Iris pigment epithelial cell (primary cell): ENCODE measurements at regions not wholly inside any gene's neighbourhood (a gene's known extent, or its start where the extent isn't known, plus 50 kb on each side); places are given as distances from the start of the nearest gene placed in this dataset.
A peak's percentile ranks its signal among the peaks of the same experiment; 100 is the strongest.

Experiments
- DNase-seq: peaks from one replicate; pipeline ENCODE4 v3.0.0-alpha.2; 2011; ENCODE audit warnings: low read depth

DNA sequence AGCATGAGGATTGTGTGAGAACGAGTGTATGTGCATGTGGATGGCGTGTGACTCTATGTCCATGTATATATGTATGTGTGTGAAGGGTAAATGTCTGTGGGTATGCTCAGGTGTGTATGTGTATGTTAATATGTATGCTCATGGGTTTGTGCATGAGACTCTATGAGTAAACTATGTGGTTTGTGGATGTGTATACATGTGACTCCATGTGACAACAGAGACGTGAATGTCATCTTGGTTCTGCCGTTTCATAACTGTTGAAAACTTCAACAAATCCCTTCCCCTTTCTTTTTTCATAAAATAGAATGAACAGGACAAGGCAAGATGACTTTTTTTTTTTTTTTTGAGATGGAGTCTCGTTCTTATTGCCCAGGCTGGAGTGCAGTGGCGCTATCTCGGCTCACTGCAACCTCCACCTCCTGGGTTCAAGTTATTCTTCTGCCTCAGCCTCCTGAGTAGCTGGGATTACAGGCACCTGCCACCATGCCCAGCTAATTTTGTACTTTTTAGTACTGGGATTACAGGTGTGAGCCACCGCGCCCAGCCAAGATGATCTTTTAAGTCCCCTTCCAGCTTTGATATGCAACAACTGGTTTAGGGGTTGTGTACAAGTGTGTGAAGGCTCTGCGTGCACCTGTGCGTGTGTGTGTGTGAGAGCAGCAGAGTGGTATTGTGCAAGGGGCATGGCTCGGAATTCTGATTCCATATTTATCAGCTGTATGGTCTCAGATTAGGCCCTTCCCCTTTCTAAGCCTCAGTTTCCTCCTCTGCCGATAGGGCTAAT is 106.3 kb downstream of the EBNA1BP2 start:
- no peak for DNase-seq

DNA sequence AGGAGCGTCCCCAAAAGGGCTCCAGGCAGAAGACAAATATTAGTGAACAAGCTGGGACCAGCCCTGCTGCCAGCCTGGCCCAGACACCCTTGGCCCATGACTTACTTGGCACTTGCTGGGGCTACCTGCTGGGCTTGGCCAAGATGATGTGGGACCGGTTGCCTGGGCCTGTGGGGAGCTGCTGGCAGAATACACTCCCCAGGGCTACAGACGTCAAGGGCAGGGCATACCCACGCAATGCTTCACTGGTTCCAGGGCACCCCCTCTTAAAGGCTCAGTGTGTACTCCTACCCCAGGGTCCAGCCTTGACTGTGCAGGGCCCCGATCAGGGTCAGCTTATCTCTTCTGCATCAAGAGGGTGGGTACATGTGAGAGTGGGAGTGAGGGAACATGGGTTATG is 106.5 kb upstream of the SLC2A1 start:
- no peak for DNase-seq

DNA sequence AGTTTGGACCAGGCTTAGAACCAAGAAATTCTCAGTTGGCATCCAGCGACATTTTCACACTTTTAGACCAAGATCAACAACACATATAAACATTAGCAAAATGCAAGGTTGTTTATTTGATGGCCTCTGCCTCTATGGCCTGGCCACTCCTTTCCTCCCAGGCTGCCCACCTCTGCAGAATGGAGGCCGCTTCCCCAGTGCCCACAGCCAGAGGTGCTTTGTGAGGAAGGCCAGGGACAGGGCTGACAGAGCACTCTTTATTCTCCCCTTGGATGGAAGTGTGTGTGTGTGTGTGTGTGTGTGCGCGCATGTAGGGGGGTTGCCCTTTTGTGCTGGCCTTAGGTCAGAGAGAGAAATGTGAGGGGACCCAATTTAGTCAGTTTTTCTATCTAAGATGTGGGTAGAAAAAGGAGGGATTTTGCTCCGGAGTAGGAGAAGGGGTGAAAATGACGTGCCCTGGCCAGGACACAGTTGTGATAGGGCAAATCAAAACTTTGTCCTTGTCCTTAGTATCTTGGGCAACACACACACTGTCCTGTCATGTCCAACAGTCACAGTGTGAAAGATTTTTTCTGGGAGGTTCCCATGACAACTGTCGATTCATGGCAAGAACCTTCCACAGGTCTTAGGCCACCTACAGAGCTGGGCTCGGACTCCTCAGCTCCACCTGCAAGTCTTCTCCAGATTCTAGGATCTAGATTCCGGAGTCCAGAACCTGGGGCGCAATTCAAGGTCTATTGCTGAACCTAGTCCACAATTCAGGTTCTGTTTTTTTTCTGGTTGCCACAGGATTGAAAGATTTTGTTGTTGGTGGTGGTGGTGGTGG is 104.9 kb upstream of the SLC2A1 start:
- no peak for DNase-seq

DNA sequence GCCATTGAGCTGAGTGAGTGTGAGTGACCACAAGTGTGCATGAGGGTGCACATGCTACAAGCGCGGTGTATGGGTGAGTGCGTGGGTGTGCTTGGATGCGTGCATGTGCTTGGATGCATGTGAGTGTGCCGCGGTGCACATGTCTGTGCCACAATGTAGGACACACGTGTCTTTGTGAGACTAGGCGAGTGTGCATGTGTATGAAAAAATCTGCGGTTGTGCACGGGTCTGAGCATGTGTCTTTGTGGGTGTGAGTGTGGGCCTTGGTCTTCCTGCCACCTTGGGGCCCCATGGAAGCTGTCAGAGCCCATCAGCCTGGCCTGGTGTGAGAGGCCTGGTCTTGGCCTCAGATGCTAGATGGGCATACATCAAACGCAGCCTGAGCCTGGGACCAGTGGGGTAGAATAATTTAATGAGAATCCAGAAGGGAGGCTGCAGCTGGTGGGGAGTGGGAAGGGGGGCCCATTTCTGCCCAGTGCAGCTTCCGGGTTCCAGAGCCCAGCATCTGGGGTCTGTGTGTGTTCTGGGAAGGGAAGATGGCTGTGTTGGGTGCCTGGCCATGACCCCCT is 103.9 kb upstream of the SLC2A1 start:
- no peak for DNase-seq

- no peak for DNase-seq
Measured at GRCh38 chr1:43061757-43062156, 103.1 kb upstream of the SLC2A1 start.

- DNase-seq: no peak
Measured at GRCh38 chr1:43059640-43060574, 101.2 kb upstream of the SLC2A1 start.

DNA sequence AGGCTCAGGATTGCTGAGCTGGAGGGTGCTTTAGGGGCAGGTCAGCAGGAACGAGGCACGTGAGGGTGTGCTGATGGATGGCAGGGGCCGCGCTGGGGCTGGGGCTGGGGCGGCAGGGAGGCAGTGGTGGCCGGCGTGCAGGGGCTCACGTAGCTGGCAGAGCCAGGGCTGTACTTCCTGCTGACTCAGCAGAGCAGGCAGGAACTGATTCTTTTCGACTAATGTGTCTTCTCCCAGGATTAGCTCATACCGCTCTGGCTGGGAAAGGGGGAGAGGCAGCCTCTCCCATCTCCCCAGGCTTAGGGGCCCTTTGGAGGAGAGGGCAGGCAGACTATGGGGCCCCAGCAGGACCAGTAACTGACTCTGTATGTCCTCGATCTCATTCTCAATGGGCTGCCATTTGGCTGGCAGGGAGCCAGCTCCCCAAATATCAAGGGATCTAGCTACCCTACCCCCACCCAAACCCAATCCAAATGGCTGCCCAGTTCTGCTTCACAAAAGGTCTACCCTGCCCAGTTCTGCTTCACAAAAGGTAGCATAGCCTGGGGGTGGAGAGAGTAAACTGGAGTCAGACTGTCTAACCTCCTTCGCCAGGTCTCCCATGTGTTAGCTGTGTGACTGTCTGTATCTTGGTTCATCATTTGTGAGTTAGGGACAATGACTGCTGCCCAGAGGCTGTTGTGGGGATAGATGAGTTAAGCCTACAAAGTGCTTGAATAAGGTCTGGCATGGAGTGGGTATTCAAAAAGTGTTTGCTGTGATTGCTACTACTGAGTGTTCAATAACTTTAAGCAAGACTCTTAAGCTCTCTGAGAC is 100.1 kb upstream of the SLC2A1 start:
- DNase-seq: peak; percentile 54

DNA sequence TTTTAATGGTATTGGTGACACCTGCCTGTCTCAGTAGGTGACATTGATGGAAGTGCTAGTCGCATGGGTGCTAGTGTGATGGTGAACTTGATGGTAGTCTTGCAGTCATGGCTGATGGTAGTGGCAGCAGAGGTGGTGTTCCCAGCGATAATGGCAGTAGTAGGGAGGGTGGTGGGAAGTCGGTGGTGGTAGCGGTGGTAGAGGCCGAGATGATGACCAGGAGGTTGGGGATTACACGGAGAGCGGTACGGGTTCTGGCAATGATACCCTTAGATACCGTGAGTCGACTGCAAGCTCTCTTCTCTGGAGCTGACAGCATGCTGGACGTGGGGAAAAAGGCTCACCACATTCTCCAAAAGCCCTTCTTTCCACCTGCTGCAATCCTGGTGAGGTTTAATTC is 99.4 kb upstream of the SLC2A1 start:
- no peak for DNase-seq

- no peak for DNase-seq
Measured at GRCh38 chr1:43057567-43057966, 98.9 kb upstream of the SLC2A1 start.

DNA sequence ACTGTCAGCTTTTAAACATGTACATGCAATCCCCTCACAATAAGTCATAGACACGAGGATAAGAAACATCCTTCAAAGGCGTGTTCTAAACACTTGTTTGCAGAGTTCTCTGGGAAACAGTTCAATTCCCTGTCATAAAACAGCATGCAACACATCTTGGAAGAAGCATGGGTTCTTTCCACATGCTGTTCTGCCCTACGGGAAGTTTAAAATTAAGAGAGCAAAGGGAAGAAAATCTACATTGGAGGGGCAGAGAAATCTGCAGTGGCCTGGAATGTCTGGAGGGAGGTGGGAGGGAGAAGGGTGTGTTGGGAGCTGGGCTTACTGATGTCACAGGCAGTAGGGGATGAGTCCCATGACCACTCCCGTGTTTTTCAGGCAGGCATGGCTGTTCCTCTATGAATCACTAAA is 98.3 kb upstream of the SLC2A1 start:
- no peak for DNase-seq

GRCh38 chr1:43056460-43056859 is 97.8 kb upstream of the SLC2A1 start:
- DNase-seq: no peak

DNA sequence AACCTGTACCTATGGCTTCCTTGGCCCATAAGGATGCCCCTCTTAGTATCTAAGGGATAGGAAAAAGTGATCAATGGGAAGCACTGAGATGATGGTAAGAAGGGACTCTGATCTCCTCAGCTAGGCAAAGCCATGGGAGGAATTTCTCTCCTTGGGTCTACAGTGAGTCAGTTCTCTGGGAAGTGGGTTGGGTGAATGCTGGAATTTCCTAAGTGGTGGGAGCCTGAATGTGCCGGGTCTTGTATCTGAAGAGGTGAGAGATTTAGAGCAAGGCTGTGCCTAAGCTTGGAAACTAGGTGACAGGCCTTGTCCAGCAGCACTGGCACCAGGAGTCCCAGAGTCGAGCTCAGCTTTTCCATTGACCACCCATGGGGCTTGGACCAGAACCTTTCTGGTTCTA is 96.3 kb upstream of the SLC2A1 start:
- no peak for DNase-seq

- DNase-seq: no peak
Measured at GRCh38 chr1:43052786-43053439, 94.2 kb upstream of the SLC2A1 start.

- DNase-seq: no peak
Measured at GRCh38 chr1:43052322-43052721, 93.7 kb upstream of the SLC2A1 start.

GRCh38 chr1:43049481-43049880 is 90.8 kb upstream of the SLC2A1 start:
- no peak for DNase-seq

DNA sequence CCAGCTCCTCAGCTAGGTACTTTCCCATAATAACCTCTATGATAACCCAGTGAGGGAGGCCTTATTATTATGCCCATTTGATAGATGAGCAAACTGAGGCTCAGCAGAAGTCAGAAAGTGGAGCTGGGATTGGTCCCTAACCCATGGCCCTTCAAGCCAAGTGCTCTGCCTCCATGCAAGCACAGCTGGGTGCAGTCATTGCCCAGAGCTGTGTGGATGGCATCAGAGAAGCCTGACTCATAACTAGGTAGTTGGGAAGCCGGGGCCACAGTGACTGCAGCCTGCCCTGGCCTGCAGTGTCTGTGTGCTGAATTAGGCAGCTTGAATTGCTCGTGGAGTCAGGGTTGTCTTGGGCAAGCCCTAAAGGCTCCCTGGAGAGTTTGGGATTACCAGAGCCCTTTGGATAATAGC is 89.9 kb upstream of the SLC2A1 start:
- DNase-seq: no peak

DNA sequence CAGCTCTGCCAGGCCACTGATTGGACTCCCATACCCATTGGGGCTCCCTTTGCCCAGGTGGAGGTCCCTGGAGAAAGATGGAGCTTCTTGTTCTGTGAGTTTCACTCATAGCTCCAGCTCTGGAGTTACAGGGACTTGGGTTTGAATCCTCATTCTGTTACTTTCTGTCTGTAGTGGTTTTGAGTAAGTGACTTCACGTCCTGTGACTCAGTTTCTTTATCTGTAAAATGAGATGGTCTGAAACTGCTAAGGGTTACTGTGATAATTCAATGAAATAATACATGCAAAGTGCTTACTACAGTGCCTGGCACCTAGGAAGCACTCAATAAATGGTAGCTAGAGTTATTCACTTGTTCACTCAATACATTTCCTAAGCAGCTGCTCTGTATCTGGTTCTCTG is 88.5 kb upstream of the SLC2A1 start:
- DNase-seq: no peak

DNA sequence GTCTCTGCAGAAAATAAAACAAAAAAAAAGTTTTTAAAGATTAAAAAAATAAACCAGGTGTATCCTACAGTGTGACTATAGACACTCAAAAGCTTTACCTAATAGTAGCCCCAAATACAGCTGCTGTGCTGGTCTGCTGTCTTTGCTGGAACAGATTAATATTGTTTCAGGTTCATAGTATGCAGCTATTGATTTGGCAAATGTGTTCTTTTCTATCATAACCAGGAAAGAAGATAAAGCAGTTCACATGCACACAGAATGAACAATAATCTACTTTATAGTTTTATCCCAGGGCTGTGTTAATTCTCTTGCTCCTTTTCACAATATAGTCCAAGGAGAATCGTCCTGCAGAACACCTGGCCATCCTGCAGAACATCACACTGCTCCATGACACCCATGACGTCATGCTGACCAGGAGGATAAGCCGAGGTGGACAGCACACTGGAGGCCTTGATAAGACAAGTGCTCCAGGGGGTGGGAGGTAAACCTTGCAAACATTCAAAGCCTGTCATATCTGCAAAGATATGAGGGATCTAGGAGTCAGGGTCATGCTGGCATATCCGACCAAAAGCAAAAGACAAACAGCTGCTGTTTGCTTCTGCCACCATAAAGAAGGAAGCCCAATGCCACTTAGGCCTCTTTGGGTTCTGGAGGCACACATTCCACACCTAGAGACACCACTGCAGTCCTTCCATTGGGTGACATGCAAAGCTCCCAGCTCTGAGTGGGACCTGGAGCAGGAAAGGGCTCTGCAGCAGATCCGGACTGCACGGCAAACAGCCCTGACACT is 86.1 kb upstream of the SLC2A1 start:
- no peak for DNase-seq

GRCh38 chr1:43043695-43044094 is 85.0 kb upstream of the SLC2A1 start:
- DNase-seq: peak; percentile 26
